Hematopoietic multipotent progenitor cell treated with erythropoietin and hydrocortisone succinate and interleukin-3 and kit ligand, for 6 days (in vitro differentiated cells): ENCODE measurements at regions not wholly inside any gene's neighbourhood (a gene's known extent, or its start where the extent isn't known, plus 50 kb on each side); places are given as distances from the start of the nearest gene placed in this dataset.
A peak's percentile ranks its signal among the peaks of the same experiment; 100 is the strongest.

Experiments used
- DNase-seq: peaks from one replicate; pipeline ENCODE4 v3.0.0-alpha.2; 2015

DNA sequence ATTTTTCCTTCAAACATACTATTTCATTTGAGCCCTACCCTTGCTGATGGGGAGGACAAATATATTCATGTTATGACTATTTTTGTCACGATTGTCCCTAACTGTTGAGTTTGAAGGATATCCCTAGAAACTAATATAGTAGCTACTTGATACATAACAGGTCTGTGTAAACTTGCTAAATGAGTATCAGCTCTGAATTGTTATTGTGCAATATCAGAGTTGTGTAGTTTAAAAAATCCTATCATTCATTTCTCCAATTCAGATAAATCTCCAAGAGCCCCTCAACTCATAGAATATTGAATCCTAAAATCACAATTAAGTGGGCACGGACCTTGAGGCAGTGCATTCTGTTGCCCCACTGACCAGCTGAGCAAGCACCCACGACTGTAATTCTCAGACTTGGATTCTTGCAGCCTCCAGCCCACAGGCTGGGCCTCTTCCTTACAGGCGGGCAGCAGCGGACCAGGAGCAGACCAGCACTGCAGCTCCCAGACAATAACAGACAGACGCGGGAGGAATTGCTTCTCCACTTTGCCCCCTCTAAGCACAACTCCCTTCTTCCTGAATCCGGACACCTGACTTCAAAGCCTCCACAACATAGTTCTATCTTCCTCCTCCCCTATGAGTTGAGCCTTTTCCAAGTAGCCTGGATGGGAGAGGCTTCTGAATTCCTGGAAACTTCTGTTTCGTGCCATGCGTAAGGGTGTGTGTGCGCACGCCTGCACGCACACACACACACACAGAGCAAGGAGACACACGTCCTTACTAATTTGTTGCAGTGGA is 337.6 kb upstream of the ARGLU1 start:
- no peak for DNase-seq

DNA sequence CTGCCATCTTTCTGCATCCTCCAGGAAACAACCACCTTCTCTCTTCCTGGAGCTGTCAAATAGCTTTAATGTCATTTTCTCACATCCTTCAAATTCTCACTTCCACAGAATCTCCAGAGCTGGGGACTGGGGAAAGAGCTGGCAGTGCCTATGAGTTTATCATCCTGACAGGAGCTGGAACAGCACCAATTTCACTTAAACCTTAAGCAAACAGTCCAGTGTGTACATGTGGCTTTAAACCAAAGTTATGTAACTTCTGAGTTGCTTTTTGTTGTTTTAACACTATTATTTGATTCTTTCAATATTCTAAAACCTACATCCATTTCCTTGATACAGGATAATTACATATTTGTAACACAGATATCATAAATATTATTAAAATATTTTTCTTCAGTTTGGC is 331.5 kb upstream of the ARGLU1 start:
- no peak for DNase-seq

DNA sequence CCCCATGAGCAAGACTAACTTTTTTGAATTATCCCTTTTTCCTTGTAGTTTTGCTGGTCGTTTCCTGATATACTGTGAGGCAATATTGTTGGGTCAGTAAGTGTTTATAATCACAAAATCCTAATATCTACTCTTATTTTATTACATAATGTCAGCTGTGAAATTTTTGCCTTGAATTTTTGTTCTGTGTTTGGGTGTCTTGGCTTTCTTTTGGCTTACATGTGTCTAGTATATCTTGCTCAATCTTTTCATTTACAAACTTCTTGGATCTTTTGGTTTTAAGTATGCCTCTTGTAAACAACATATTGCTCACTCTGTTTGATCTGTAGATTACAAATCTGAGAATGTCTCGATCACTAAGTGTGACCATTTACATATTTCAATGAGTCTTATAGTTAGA is 330.3 kb upstream of the ARGLU1 start:
- DNase-seq = no peak

DNA sequence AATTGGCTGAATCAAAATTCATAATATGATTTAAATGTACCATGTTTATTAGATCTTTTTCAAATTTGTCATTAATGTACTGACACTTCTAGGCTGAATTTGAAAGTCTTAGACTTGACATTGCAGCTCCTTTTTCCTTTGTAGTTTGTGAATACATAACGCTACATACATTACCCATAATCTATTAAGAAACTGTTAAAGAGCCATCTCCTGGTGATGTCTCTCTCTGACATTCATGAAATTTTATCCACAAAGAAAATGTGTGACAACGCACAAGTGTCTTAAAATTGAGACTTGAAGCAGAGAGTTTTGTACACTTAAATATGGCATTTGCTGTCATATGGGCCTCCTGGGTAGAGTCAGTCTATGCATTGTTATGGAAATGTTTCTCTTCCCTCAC is 320.2 kb upstream of the ARGLU1 start:
- DNase-seq = no peak

DNA sequence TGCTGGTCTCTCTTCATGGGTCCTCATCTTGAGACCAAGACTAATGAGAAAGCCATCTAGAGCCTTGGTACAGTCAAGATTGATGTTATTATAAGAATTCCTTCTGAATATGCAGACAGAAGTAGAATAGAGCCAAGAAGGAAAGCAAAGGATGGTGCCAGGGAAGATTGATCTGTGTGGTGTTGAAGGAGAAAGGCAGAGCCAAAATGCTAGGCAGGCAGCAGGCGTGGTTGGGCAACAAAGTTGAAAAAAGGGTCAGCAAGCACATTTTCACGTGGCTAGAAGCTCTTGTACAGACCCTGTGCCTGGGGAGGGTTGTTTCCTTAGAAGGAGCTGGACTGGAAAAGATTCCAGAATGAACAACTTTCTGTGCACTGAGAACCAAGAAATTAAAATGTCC is 319.7 kb upstream of the ARGLU1 start:
- no peak for DNase-seq

DNA sequence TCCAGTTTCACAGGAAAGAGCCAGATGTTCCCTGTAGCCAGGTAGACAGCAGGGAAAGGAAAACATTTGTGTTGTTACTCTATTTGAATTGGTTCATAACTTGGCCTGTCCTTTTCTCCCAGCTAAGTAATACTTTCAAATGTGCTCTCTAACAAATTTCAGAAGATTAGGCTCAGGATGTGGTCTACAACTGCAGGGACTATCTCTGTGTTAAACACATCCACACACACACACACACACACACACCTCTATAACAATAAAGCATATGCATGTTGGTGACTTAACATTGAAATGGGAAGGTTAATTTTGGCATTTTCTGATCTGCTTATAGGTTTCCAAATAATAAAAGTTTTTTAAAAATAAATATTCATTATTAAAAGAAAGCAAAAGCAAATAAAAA is 316.0 kb upstream of the ARGLU1 start:
- peak; percentile 13 for DNase-seq

DNA sequence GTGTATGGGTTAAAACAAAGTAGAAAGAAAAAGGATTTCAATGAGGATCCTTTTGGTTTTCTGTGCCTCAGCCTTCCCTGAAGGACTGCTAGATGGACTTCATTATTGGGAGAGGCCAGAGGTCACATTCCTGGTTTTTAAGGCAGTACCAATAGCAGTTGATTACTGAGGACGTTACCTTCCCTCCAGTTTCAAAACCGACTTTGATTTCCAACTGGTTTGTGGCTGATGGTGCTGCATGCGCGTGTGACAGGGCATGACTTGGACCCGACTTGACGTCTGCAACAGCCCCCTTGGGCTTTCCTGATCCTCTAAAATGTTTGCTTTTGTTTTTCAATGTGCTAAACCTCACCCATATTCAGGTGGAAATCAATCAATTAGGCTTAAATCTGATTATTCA is 314.3 kb upstream of the ARGLU1 start:
- no peak for DNase-seq

DNA sequence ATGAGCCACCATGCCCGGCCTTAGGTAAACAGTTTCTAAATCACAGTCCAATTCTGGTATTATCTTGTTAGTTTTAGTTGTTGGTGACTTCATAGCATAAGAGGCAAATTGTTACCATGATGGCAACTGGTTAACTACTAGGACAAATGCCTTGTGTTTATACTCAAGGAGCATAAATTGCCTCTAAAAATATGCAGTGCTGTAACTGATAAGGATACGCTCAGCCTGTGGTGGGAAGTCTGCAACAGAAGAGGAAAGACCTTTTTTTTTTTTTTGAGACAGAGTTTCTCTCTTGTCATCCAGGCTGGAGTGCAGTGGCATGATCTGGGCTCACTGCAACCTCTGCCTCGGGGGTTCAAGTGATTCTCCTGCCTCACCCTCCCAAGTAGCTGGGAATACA is 311.9 kb upstream of the ARGLU1 start:
- peak; percentile 33 for DNase-seq

DNA sequence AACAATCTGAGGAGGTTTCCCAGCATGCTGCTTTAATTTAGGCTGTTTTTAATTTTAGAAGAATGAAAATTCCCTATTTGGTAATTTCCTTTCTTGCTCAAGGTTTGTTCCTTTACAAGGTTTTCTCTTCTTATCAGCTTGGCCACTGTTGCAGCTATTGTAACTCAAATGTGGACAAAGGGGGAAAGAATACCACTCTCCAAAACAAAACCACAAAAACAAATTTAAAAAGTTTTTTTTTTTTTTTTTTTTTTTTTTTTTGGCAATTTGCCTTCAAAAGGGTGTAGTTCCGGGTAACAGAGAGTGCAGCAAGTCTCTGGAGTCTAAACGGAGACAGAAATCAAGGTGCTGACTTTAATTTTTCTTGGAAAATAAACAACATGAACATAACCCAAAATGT is 306.4 kb upstream of the ARGLU1 start:
- DNase-seq = peak; percentile 63

DNA sequence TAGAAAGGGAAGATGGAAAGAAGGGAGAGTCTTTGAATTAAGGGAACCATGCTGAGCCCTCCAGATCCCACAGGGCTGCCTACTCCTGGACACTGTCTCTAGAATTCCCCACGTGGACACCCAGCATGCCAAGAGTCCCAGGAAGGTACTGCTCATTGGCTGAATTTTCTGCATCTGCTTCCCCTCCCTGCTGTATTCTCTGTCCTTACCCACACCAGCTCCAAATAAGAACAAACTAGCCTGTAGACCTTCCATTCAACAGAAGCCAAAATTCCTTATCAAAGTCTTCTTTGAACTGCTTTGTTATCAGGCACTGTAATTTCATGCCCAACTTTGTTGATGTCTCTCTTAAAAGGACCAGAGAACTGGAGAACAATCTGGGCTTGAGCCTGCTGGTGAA is 305.9 kb upstream of the ARGLU1 start:
- peak; percentile 28 for DNase-seq

DNA sequence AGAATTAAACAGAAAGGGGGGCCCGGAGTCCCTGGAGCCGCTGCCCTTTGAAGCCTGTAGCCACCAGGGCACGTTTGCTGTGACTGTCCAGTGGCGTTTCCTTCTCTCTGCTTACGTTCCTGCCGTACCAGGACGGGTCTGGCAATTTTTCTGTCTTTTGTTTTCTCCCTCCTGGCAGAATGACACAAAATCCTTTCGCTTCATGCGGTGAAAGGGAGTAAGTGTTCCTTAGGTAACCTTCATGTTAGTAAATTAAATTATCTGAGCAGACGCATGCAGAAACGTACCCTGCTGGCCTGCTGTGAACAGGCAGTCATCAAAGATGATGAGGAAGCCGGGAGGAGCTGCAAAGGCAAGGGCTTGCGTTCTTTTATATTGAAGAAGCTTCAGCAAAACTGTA is 299.3 kb upstream of the ARGLU1 start:
- peak; percentile 71 for DNase-seq

DNA sequence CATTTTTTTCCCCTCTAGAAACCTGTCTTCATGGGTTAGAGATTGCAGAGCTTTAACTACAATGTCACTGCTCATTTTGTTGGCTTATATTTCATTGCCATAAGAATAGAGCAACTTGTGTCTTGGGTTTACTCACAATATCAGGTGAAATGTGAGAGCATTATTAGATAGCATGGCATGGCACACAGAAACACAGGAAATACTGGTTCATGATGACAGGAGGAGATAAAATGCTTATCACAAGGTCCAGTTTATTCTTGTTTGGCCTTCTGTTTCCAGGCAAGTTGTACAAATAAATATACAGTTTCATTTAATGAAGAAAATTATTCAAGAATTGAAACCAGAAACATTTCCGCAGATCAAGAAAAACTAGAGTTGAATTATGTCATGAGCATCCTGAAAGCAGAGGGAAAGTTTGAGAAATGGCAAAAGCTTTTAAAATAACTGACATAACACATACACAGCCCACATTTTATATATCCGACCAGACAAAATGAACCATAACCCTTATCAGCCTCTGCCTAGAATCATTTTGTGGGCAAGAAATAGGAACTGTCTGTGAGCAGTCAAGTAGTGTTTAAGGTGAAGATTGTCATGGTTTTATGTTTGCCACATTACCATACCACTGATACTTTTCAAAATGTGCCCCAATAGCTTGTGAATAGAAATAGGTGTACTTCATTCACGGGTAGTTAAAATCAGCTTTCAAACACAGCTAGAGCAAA is 297.9 kb upstream of the ARGLU1 start:
- peak; percentile 83 for DNase-seq

DNA sequence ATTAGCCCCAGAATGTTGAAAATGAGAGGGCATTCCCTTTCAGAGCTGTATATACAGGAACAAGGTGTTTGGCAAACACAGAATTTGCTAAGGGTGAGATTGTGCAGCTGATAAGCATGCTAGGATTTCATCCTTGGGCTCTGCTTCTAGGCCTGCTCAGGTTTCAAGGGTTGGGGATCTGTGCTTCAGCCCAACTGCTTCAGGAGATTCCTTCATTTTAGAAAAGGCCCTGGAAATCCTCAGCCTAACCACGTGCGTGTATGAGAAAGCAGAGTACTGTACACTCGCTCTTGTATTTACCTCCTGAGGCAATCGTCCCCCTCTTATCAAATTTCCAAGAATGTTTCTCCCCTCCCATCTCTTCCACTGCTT is 291.6 kb upstream of the ARGLU1 start:
- DNase-seq = no peak

DNA sequence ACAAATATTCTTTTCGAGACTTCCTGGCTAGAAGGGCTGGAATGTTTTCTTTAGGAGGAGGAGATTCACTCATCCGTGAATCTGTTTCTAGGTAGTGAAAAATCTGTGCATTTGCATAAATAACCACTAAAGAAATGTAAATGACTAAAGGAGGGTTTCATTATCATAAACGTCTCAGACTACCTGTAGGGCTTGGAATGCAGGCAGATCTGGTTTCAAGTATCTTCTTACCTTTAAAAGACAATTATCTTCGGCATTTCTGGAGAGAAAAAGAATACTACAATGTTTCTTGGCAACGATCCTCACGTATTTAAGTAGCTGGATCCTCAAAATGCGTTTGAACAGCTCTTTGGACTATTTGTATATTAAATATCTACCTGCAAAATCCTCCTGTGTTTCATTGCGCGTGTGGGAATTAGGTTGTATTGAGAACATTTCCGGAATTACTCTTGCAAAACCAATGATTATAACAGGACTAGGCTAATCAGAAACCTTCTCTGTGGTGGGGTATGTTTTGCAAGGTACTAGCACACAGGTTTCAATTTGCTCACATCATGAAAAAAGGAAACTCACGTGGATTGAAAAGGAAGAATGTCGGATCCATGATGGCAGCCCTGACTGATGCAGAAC is 291.1 kb upstream of the ARGLU1 start:
- no peak for DNase-seq

DNA sequence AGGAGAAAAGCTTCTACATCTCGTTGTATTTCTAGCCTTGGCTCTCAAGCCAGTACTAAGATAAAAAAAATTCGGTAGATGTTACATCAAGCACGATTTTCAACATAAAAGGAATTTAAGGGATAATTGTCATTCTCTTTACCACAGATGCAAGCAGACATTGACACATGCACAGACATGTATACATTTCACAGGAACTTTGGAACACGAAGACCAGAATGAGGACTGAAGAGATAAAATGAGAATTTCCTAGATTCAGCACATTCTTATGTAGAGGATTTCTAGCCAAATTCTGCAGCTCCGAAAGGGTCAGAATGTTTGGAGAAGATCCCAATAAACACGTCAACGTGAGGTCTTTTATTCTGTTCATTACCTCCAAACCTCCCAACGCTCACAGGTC is 284.5 kb upstream of the ARGLU1 start:
- DNase-seq = no peak

DNA sequence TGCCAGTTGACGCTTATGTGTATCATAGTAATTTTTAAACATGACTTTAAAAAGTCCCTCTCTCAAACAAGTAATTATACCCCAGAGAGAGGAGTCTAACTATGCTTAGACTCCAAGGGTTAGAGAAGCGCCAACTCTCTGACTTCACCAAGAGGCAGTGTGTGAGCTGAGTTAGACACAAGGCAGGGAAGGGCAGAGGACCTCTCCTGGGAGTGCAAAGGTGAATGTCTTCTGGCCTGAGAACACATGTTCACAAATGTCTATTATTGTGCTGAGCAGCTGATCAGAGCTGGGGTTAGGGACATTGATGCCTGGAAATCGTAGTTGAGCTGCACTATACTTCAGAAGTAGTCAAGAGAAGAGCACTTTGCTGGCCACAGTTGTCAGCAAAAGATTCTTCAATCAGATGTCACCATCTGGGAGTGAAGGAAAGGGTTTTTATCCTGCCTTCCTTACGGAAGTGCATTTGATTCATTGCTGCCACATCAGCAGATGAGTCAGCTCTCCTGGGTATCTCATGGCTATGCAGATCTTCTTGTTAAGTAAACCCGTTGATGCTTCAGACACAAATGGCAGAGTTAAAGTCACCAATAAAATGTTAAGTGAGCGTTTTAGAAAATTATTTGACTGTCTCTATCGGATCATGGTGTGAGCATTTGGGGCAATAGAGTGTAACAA is 283.2 kb upstream of the ARGLU1 start:
- DNase-seq = no peak

DNA sequence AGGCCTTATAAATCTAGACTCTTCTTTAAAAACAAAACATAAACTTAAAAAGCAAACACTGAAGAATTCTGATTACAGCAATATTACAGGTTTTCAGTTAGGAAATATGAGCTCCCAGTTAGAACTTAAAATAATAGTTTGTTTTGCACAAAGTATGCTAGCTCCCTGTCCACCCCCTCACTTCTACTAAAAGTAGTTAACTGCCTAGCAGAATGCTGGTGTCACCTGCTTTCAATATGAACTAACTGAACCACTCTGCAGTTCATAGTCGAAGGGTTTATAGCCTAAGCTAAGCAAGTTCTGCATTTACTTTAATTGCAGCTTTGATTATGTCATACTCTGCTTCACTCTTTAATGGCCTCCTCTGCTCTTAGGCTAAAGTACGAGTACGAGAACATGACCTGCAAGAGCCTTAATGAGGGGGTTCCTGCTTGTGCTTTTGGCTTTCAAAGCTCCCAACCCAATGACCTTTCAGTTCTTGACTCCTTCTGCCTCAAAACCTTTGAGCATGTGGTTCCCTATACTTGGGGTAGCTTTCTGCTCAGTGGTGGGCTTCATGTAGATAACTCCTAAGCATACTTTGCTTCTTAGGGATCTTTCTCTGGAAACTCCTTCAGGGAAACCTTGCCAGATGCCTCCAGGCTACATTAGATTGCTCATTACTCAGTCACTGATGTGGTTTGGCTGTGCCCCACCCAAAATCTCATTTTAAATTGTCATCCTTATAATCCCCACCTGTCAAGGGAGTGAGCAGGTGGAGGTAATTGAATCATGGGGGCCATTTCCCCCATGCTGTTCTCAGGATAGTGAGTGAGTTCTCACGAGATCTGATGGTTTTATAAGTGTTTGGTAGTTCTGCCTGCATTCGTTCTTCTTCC is 278.9 kb upstream of the ARGLU1 start:
- DNase-seq = no peak

DNA sequence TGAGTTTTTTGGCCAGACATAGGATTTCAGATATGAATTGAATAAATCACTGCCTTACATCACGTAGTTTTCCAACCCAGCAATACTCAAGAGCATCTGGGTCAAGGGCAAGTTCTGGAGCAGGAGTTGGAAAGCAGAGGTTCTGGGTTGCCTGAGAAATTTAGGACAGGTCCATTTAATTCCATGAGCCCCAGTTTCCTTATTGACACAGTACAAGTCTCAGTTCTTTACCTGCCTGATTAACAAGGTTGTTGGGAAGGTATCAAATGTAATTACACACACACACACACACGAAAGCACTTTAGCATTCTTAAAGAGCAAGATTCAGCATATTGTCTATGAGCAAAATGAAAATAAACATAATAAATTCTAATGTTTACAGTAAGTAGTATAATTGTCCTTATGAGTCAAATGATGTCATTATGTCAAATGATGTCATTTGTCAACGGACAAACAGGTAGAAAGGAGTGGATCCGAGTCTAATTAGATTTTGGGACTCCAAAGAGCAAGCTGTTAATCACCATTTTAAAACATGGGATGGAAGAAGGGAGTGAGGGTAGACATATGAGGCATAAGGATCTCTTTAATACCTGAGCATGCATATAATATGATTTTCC is 268.4 kb upstream of the ARGLU1 start:
- no peak for DNase-seq

DNA sequence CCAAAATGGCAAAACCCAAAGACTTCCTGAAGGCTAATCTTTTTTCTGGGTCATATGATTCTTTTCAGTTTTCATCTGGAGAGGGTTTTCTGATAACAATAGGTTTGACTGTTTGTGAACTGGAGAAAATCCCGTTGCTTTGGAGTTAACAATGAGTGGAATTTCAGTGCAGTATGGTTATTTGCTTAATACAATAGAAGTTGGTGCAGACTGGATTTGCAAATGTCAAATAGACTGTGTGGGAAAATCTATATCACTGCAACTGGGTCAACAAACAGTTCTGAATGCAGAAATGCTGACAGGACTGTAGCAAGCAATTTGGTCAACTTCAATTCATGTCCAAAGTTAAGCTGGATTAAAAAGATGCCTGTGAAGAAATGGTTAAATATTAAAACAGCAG is 267.5 kb upstream of the ARGLU1 start:
- no peak for DNase-seq

DNA sequence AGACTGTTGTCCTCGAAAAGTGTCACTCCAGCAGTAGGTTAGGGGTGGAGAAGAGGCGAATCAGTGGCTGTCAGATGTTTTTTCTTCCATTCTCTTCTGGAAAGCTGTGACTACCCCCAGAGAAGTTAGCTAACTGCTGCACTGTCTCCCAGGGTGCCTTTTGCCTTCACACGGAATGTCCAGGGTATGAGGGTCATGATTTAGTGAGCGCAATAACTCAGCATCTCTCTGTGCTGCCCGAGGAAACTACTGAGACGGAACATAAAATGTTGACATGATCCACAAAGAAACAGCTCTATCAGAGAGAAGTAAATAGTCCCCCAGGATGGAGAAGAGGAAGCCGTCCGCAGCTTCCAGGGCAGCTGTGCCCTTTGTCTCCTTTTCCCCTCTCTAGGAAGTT is 254.0 kb upstream of the ARGLU1 start:
- DNase-seq = no peak

DNA sequence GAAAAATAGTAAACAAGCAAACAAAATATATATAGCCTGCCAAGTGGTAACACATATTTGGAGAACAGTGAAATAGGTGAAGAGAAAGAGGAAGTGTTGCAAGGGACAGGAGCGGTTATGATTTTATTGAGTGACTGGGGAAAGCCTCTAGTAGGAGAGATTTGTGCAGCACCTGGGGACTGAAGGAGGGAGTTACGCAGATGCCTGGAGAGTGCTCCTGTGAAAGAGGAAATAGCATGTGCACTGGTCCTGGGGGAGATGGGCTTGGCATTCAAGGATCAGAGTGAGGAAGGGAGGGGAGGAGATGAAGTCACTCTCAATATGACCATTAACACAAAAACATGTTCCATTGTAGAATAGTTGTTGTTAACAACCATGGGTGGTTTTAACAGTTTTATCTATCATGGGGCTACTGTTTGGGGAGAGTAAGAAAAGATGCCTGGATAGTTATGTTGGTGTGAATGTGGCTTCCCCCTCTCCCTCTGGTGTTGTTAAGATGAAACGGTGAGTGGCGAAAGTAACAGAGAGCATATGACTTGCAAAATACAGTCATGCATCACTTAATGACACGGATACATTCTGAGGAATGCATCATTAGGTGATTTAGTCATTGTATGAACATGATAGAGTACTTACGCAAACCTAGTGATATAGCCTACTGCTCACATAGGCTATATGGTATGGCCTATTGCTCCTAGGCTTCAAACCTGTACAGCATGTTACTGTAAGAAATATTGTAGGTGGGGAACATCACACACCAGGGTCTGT is 251.7 kb upstream of the ARGLU1 start:
- no peak for DNase-seq
